SK-N-SH (cell line): ENCODE measurements at regions not wholly inside any gene's neighbourhood (a gene's known extent, or its start where the extent isn't known, plus 50 kb on each side); places are given as distances from the start of the nearest gene placed in this dataset.
"Not testable (repeated sequence)": the region's sequence is repeated elsewhere in the genome, so short reads cannot be mapped to it uniquely, and the experiment has no call there.

Experiments
- CTCF ChIA-PET: fragments of 300-600, 350-600 bp; formaldehyde crosslinking; extraction: SDS; loops from one replicate; lab custom pipeline; 2021; lab: Yijun Ruan, JAX
- POLR2A ChIA-PET: fragments of 350-600 bp; sonication (Branson Sonifier 250); formaldehyde crosslinking; extraction: SDS; loops from one replicate; lab custom pipeline; 2020; ENCODE audit warnings: antibody characterized with exemption, inconsistent platforms; lab: Yijun Ruan, JAX
- DNase-seq: peaks from one replicate; pipeline ENCODE4 v3.0.0; 2012
- H2AFZ ChIP-seq: fragments of 200-600 bp; sonication (generic); 2 replicates; pipeline ENCODE4 v1.8.1; 2016; ENCODE audit warnings: antibody characterized with exemption, mild to moderate bottlenecking, low read depth
- H3F3A ChIP-seq: fragments of 200-600 bp; sonication (generic); replicated peaks from 2 replicates; pipeline ENCODE3; 2016; ENCODE audit warnings: antibody characterized with exemption, mild to moderate bottlenecking; ENCODE audit not compliant: insufficient read depth
- H3K27ac ChIP-seq, 2 experiments: fragments of 200-500 bp in 1 of 2; fragments of 200-600 bp in 1 of 2; sonication (Bioruptor generic) in 1 of 2; sonication (generic), shearing (Covaris generic) in 1 of 2; 2 replicates each; pipeline versions ENCODE4 v1.5.1 to v1.6.1; 2014 to 2016; ENCODE audit warnings: low read depth in 2 of 2, inconsistent platforms in 1 of 2, low read length in 1 of 2, mild to moderate bottlenecking in 1 of 2, mixed read lengths in 1 of 2
- H3K27me3 ChIP-seq: fragments of 200-600 bp; sonication (generic), shearing (Covaris generic); 2 replicates; pipeline ENCODE4 v1.6.1; 2016; ENCODE audit warnings: mixed run types; ENCODE audit not compliant: insufficient read depth
- H3K36me3 ChIP-seq, 2 experiments: fragments of 200-500 bp in 1 of 2; fragments of 200-600 bp in 1 of 2; sonication (Bioruptor generic) in 1 of 2; sonication (generic) in 1 of 2; replicated peaks in 1 of 2; 2 replicates each; pipeline versions ENCODE3 to v1.5.1; 2014 to 2016; ENCODE audit warnings: low read length in 1 of 2, mild to moderate bottlenecking in 1 of 2; ENCODE audit not compliant: insufficient read depth in 2 of 2, control insufficient read depth in 1 of 2
- H3K4me1 ChIP-seq, 2 experiments: fragments of 200-500 bp in 1 of 2; fragments of 200-600 bp in 1 of 2; sonication (Bioruptor generic) in 1 of 2; sonication (generic), shearing (Covaris generic) in 1 of 2; 2 replicates each; pipeline versions ENCODE4 v1.5.1 to v1.6.1; 2014 to 2016; ENCODE audit warnings: low read depth in 1 of 2, low read length in 1 of 2, mixed run types in 1 of 2; ENCODE audit not compliant: insufficient read depth in 2 of 2, control insufficient read depth in 1 of 2
- H3K4me2 ChIP-seq: fragments of 200-600 bp; sonication (generic), shearing (Covaris generic); 2 replicates; pipeline ENCODE4 v1.6.1; 2017; ENCODE audit warnings: mixed run types
- H3K4me3 ChIP-seq, 2 experiments: fragments of 200-500 bp in 1 of 2; fragments of 200-600 bp in 1 of 2; sonication (Bioruptor generic) in 1 of 2; sonication (generic), shearing (Covaris generic) in 1 of 2; 2 replicates each; pipeline versions ENCODE4 v1.5.1 to v1.8.1; 2014 to 2016; ENCODE audit warnings: low read depth in 2 of 2, inconsistent platforms in 1 of 2, low read length in 1 of 2, mild to moderate bottlenecking in 1 of 2, mixed read lengths in 1 of 2, moderate library complexity in 1 of 2
- H3K79me2 ChIP-seq: fragments of 200-600 bp; sonication (generic); 2 replicates; pipeline ENCODE4 v1.8.1; 2017; ENCODE audit warnings: mild to moderate bottlenecking; ENCODE audit not compliant: insufficient read depth
- H3K9ac ChIP-seq: fragments of 200-600 bp; sonication (generic); 2 replicates; pipeline ENCODE4 v1.6.1; 2017; ENCODE audit warnings: mixed run types
- H3K9me2 ChIP-seq: fragments of 200-600 bp; sonication (generic); 2 replicates; pipeline ENCODE4 v1.6.1; 2017; ENCODE audit warnings: mixed run types
- H3K9me3 ChIP-seq: fragments of 200-600 bp; sonication (generic); 2 replicates; pipeline ENCODE4 v1.6.1; 2017; ENCODE audit warnings: mixed run types, mild to moderate bottlenecking, moderate library complexity
- H4K20me1 ChIP-seq: fragments of 200-600 bp; sonication (generic); 2 replicates; pipeline ENCODE4 v1.6.1; 2017; ENCODE audit warnings: mild to moderate bottlenecking, mixed run types; ENCODE audit not compliant: insufficient read depth
- CHD2 ChIP-seq: fragments of 150-350 bp; IDR thresholded peaks from 2 replicates; pipeline ENCODE4 v1.6.1; 2018; ENCODE audit warnings: low read length; ENCODE audit not compliant: partially characterized antibody
- ELF1 ChIP-seq: IDR thresholded peaks from 2 replicates; pipeline ENCODE4 v1.4.0; 2012
- EP300 ChIP-seq, 2 experiments: IDR thresholded peaks; 2 replicates each; pipeline versions ENCODE4 v1.4.0 to v1.6.1; 2012; ENCODE audit warnings: borderline replicate concordance in 1 of 2, low read depth in 1 of 2, low read length in 1 of 2
- GATA2 ChIP-seq: sonication (generic); formaldehyde crosslinking; IDR thresholded peaks from 2 replicates; pipeline ENCODE4 v1.5.0; 2020; ENCODE audit warnings: mild to moderate bottlenecking, missing genetic modification reagents
- POLR2AphosphoS5 ChIP-seq: IDR thresholded peaks from 2 replicates; pipeline ENCODE4 v1.6.1; 2012; ENCODE audit warnings: low read depth, low read length
- RFX5 ChIP-seq: IDR thresholded peaks from 2 replicates; pipeline ENCODE4 v1.6.1; 2012; ENCODE audit warnings: mild to moderate bottlenecking, improper control_type of control experiment, low read length
- SMC3 ChIP-seq: IDR thresholded peaks from 2 replicates; pipeline ENCODE4 v1.6.1; 2012; ENCODE audit warnings: low read depth, low read length, improper control_type of control experiment
- TCF12 ChIP-seq: IDR thresholded peaks from 2 replicates; pipeline ENCODE4 v1.4.0; 2012
- TEAD4 ChIP-seq: IDR thresholded peaks from 2 replicates; pipeline ENCODE4 v1.4.0; 2012; ENCODE audit warnings: mild to moderate bottlenecking, borderline replicate concordance; ENCODE audit not compliant: insufficient read depth
- WGBS: methylation state at CpG from one replicate; pipeline ENCODE4 v1.1.6; 2017; ENCODE audit warnings: low lambda C conversion rate; 5-methylcytosine and 5-hydroxymethylcytosine counted together
- TF ChIP-seq, protein P1 (sequence below): fragments of 150-350 bp; IDR thresholded peaks from 2 replicates; pipeline ENCODE4 v1.6.1; 2017; ENCODE audit warnings: antibody characterized with exemption, low read length, low read depth, borderline replicate concordance
- TF ChIP-seq, protein P2 (sequence below): fragments of 150-350 bp; IDR thresholded peaks from 2 replicates; pipeline ENCODE4 v1.6.1; 2016; ENCODE audit warnings: mild to moderate bottlenecking, low read depth, low read length
- TF ChIP-seq, protein P3 (sequence below): IDR thresholded peaks from 2 replicates; pipeline ENCODE4 v1.4.0; 2012; ENCODE audit warnings: low read depth, borderline replicate concordance
- TF ChIP-seq, protein P4 (sequence below): fragments of 200-600 bp; sonication (generic); IDR thresholded peaks from 2 replicates; pipeline ENCODE4 v1.6.1; 2017; ENCODE audit warnings: antibody characterized with exemption, mild to moderate bottlenecking, moderate library complexity
- TF ChIP-seq, protein P5 (sequence below): IDR thresholded peaks from 2 replicates; pipeline ENCODE4; 2012

DNA sequence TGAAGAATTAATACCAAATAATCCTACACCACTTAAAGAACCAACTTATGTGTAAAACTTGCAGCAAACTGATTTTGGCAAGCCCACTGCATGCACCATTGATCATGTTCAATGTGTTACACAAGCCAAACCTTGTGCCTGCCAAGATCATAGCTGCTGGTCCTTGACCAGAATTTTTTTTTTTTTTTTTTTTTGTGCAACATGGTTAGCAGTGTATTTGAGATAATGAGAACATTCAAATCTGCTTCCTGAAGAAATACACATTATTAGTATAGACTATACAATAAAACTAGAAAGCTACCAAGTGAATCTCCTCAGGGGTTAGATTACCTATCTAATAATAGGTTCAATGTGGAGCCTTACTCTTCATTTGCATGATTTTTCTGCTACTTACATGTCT, 421.0 kb downstream of the MRPL39 start:
- Histone ChIP-seq H3F3A (no peaks in the 10 kb centered on the region), H4K20me1 (no peaks in the 10 kb centered on the region), H3K4me1 (no peaks in the 10 kb centered on the region), H3K9me2 (no peaks in the 10 kb centered on the region), H3K79me2 (no peaks in the 10 kb centered on the region), H3K4me3 (no peak overlapping the region), H3K27me3 (no peaks in the 10 kb centered on the region), H3K27ac (no peak overlapping the region), H2AFZ (no peak overlapping the region), H3K36me3 (no peaks in the 10 kb centered on the region)
- CTCF ChIA-PET = no interaction called here
- DNase-seq = no peak
- TF ChIP-seq GATA2 (CRISPR knock-in tag) = no peak
- TF ChIP-seq, all 33 proteins: peak for 0
- H3K9me3 ChIP-seq = no peaks in the 10 kb centered on the region
- POLR2A ChIA-PET = no interaction called here
- no peak overlapping the region for H3K4me2 ChIP-seq
- H3K9ac ChIP-seq = no peak overlapping the region

DNA sequence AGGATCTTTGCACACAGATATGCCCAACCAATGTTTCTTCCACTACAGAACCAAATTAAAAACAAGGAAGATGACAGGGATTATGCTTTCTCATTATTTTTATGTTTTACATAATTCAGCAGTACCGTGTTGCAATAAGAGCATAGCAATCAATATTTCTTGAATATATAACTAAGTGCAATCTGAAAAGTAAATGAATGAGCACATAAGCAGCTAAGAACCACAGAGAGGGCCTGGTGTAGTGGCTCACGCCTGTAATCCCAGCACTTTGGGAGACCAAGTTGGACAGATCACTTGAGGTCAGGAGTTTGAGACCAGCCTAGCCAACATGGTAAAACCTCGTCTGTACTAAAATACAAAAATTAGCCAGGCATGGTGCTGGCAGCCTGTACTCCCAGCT, 423.7 kb downstream of the MRPL39 start:
- Histone ChIP-seq H3K27ac (no peak overlapping the region), H3K9ac (no peak overlapping the region), H3K9me3 (no peaks in the 10 kb centered on the region), H3K4me2 (no peak overlapping the region), H3K9me2 (no peaks in the 10 kb centered on the region), H4K20me1 (no peaks in the 10 kb centered on the region), H3F3A (no peaks in the 10 kb centered on the region), H3K4me1 (no peaks in the 10 kb centered on the region; a peak in 1 of 4 replicates), H3K79me2 (no peaks in the 10 kb centered on the region), H3K27me3 (no peaks in the 10 kb centered on the region), H2AFZ (no peak overlapping the region), H3K36me3 (no peaks in the 10 kb centered on the region), H3K4me3 (no peak overlapping the region)
- 84% methylated on average over 3 of the region's 3 CpGs for WGBS
- ChIA-PET CTCF (no interaction called here), POLR2A (no interaction called here)
- TF ChIP-seq ELF1 = no peak
- TF ChIP-seq, protein P1, sequence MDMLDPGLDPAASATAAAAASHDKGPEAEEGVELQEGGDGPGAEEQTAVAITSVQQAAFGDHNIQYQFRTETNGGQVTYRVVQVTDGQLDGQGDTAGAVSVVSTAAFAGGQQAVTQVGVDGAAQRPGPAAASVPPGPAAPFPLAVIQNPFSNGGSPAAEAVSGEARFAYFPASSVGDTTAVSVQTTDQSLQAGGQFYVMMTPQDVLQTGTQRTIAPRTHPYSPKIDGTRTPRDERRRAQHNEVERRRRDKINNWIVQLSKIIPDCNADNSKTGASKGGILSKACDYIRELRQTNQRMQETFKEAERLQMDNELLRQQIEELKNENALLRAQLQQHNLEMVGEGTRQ = no peak
- TF ChIP-seq RFX5 = no peak
- TF ChIP-seq SMC3 = no peak
- TF ChIP-seq, protein P2, sequence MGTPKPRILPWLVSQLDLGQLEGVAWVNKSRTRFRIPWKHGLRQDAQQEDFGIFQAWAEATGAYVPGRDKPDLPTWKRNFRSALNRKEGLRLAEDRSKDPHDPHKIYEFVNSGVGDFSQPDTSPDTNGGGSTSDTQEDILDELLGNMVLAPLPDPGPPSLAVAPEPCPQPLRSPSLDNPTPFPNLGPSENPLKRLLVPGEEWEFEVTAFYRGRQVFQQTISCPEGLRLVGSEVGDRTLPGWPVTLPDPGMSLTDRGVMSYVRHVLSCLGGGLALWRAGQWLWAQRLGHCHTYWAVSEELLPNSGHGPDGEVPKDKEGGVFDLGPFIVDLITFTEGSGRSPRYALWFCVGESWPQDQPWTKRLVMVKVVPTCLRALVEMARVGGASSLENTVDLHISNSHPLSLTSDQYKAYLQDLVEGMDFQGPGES = no peak
- TF ChIP-seq TEAD4 = no peak
- TF ChIP-seq POLR2AphosphoS5 = no peak
- TF ChIP-seq, protein P3, sequence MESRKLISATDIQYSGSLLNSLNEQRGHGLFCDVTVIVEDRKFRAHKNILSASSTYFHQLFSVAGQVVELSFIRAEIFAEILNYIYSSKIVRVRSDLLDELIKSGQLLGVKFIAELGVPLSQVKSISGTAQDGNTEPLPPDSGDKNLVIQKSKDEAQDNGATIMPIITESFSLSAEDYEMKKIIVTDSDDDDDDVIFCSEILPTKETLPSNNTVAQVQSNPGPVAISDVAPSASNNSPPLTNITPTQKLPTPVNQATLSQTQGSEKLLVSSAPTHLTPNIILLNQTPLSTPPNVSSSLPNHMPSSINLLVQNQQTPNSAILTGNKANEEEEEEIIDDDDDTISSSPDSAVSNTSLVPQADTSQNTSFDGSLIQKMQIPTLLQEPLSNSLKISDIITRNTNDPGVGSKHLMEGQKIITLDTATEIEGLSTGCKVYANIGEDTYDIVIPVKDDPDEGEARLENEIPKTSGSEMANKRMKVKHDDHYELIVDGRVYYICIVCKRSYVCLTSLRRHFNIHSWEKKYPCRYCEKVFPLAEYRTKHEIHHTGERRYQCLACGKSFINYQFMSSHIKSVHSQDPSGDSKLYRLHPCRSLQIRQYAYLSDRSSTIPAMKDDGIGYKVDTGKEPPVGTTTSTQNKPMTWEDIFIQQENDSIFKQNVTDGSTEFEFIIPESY = no peak
- TF ChIP-seq, protein P4, sequence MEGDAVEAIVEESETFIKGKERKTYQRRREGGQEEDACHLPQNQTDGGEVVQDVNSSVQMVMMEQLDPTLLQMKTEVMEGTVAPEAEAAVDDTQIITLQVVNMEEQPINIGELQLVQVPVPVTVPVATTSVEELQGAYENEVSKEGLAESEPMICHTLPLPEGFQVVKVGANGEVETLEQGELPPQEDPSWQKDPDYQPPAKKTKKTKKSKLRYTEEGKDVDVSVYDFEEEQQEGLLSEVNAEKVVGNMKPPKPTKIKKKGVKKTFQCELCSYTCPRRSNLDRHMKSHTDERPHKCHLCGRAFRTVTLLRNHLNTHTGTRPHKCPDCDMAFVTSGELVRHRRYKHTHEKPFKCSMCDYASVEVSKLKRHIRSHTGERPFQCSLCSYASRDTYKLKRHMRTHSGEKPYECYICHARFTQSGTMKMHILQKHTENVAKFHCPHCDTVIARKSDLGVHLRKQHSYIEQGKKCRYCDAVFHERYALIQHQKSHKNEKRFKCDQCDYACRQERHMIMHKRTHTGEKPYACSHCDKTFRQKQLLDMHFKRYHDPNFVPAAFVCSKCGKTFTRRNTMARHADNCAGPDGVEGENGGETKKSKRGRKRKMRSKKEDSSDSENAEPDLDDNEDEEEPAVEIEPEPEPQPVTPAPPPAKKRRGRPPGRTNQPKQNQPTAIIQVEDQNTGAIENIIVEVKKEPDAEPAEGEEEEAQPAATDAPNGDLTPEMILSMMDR = no peak
- TF ChIP-seq, protein P5, sequence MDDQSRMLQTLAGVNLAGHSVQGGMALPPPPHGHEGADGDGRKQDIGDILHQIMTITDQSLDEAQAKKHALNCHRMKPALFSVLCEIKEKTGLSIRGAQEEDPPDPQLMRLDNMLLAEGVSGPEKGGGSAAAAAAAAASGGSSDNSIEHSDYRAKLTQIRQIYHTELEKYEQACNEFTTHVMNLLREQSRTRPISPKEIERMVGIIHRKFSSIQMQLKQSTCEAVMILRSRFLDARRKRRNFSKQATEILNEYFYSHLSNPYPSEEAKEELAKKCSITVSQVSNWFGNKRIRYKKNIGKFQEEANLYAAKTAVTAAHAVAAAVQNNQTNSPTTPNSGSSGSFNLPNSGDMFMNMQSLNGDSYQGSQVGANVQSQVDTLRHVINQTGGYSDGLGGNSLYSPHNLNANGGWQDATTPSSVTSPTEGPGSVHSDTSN = no peak
- no peak for TF ChIP-seq GATA2 (CRISPR knock-in tag)
- no peak for TF ChIP-seq EP300 (IDR thresholded peaks at IDR 0.05; ENCODE audit: borderline replicate concordance in 1 of 2, low read depth in 1 of 2, low read length in 1 of 2)
- TF ChIP-seq TCF12 = no peak
- TF ChIP-seq CHD2 = no peak
- no peak for DNase-seq

DNA sequence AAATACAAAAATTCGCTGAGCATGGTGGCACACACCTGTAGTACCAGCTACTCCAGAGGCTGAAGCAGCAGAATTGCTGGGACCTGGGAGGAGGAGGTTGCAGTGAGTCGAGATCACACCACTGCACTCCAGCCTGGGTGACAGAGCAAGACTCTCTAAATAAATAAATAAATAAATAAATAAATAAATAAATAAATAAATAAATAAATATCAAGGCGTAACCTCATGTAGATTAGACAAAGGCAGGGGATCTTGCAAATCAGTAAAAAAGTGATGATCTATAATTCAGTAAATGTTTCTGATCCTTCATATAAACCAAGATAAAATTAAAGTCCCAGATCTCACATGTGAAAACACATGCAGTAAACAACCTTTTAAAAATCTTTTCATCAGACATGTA, 425.6 kb downstream of the MRPL39 start:
- H3K4me2 ChIP-seq, H3K36me3 ChIP-seq, H3K9ac ChIP-seq, H2AFZ ChIP-seq, H3K4me3 ChIP-seq, POLR2A ChIA-PET, H3K27me3 ChIP-seq, H4K20me1 ChIP-seq, CTCF ChIA-PET, H3K79me2 ChIP-seq, H3K27ac ChIP-seq, H3K4me1 ChIP-seq, H3K9me3 ChIP-seq, DNase-seq, H3K9me2 ChIP-seq: not testable (repeated sequence)
- peaks cover 13% of the 10 kb centered on the region for H3F3A ChIP-seq
- WGBS = 86% methylated on average over 3 of the region's 3 CpGs
